ENCODE measurements at regions not wholly inside any gene's neighbourhood (a gene's known extent, or its start where the extent isn't known, plus 50 kb on each side); places are given as distances from the start of the nearest gene placed in this dataset.

- TF ChIP-seq CTCF (IDR thresholded peaks at IDR 0.05), result no peak
- no peak for TF ChIP-seq POLR2AphosphoS5 (IDR thresholded peaks at IDR 0.05)
Observed at GRCh38 chr13:54841682-54842081, 1813.1 kb downstream of the OLFM4 start.

Data from suprapubic skin (tissue), 3 donors.